ENCODE measurements at regions not wholly inside any gene's neighbourhood (a gene's known extent, or its start where the extent isn't known, plus 50 kb on each side); places are given as distances from the start of the nearest gene placed in this dataset.

- no peak for TF ChIP-seq ZBTB33 (IDR thresholded peaks at IDR 0.05; ENCODE audit: extremely low read depth, insufficient replicate concordance, low read length)
- no peak for TF ChIP-seq RAD21 (IDR thresholded peaks at IDR 0.05; ENCODE audit: low read depth)
Observed at GRCh38 chr4:155106629-155107028, 101.8 kb upstream of the NPY2R start (continued).

- POLR2A ChIA-PET, result no interaction called here
- H3K4me3 ChIP-seq (replicated peaks in 1 of 2; ENCODE audit: low read depth in 1 of 2, low read length in 2 of 2), result no peak overlapping the region
- H4K20me1 ChIP-seq (ENCODE audit: insufficient read depth), result no peaks in the 10 kb centered on the region
- H3K9me2 ChIP-seq (ENCODE audit: insufficient read depth), result no peaks in the 10 kb centered on the region
- no peaks in the 10 kb centered on the region for H3K27me3 ChIP-seq (ENCODE audit: insufficient read depth, low read length)
- H3K27ac ChIP-seq (ENCODE audit: low read depth, low read length), result no peak overlapping the region
- H3K9ac ChIP-seq (ENCODE audit: low read length), result no peak overlapping the region
- RAD21 ChIA-PET (ENCODE audit: low non-redundant PET in 1 of 2, low total read pairs in 2 of 2, uncharacterized antibody in 2 of 2, unreplicated experiment in 2 of 2), result no interaction called here
- CTCF ChIA-PET, result no interaction called here
- no TSS peak for BruUV-seq (replicated peaks)
- H3K79me2 ChIP-seq (ENCODE audit: insufficient read depth, low read length), result no peaks in the 10 kb centered on the region
- DNase-seq (ENCODE audit: low read depth, low spot score) (no peak), ATAC-seq (no peak)
- no peaks in the 10 kb centered on the region for H3K9me3 ChIP-seq (ENCODE audit: control insufficient read depth in 1 of 2, insufficient read depth in 1 of 2, low read depth in 1 of 2, low read length in 2 of 2)
- TF ChIP-seq EZH2phosphoT487 (IDR thresholded peaks at IDR 0.05; ENCODE audit: borderline replicate concordance) (no peak), MAX (IDR thresholded peaks at IDR 0.05) (no peak), EZH2 (IDR thresholded peaks at IDR 0.05) (no peak), REST (IDR thresholded peaks at IDR 0.05; ENCODE audit: low read depth) (no peak), EGR1 (IDR thresholded peaks at IDR 0.05; ENCODE audit: low read depth) (no peak), ZBTB33 (IDR thresholded peaks at IDR 0.05; ENCODE audit: extremely low read depth, insufficient replicate concordance, low read length) (no peak)
- H3K4me2 ChIP-seq (ENCODE audit: low read length), result no peak overlapping the region
- H2AFZ ChIP-seq (ENCODE audit: low read depth, low read length, poor library complexity, severe bottlenecking), result no peak overlapping the region
- intact Hi-C loops (cut with micrococcal nuclease), result no loop called here
- no peaks in the 10 kb centered on the region for H3K4me1 ChIP-seq (ENCODE audit: control insufficient read depth in 1 of 2, insufficient read depth in 2 of 2, low read length in 2 of 2)
- no peaks in the 10 kb centered on the region for H3K36me3 ChIP-seq (ENCODE audit: control insufficient read depth in 1 of 2, insufficient read depth in 2 of 2, low read length in 2 of 2)
Observed at GRCh38 chr4:155107059-155107458, 101.4 kb upstream of the NPY2R start.

Data from HCT116 (cell line).